22Rv1 (cell line): ENCODE measurements at regions not wholly inside any gene's neighbourhood (a gene's known extent, or its start where the extent isn't known, plus 50 kb on each side); places are given as distances from the start of the nearest gene placed in this dataset.

Experiments
- H3K27ac ChIP-seq: fragments of 450-650 bp; 2 replicates; pipeline ENCODE4 v1.5.1; 2017
- ZFX ChIP-seq: fragments of 450-650 bp; IDR thresholded peaks from 2 replicates; pipeline ENCODE4 v1.6.1; 2017; ENCODE audit warnings: antibody characterized with exemption, borderline replicate concordance
- TF ChIP-seq, protein P1 (sequence below): fragments of 450-650 bp; IDR thresholded peaks from 2 replicates; pipeline ENCODE4 v1.5.1; 2017; ENCODE audit warnings: mild to moderate bottlenecking

DNA sequence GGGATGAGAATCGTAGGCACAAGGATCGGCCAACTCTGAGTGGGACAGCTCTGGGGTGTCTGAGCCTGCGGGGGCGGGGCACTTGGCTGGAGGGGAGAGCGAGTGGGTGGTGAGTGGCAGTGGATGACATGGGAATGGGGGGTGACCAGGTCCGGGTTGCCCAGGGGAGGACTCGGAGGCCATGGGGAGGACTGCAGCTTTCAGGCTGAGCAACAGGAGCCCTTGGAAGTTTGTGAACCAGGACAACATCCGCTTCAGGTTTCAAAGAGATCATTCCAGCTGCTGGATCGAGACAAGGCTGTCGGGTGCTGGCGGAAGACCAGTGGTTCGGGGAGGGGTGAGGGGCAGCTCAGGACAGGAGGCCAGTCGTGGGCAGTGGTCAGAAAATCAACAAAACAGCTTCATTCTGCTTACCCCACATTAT is 124.4 kb upstream of the IRF2BP2 start:
- TF ChIP-seq, protein P1, sequence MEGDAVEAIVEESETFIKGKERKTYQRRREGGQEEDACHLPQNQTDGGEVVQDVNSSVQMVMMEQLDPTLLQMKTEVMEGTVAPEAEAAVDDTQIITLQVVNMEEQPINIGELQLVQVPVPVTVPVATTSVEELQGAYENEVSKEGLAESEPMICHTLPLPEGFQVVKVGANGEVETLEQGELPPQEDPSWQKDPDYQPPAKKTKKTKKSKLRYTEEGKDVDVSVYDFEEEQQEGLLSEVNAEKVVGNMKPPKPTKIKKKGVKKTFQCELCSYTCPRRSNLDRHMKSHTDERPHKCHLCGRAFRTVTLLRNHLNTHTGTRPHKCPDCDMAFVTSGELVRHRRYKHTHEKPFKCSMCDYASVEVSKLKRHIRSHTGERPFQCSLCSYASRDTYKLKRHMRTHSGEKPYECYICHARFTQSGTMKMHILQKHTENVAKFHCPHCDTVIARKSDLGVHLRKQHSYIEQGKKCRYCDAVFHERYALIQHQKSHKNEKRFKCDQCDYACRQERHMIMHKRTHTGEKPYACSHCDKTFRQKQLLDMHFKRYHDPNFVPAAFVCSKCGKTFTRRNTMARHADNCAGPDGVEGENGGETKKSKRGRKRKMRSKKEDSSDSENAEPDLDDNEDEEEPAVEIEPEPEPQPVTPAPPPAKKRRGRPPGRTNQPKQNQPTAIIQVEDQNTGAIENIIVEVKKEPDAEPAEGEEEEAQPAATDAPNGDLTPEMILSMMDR = no peak
- no peak overlapping the region for H3K27ac ChIP-seq

DNA sequence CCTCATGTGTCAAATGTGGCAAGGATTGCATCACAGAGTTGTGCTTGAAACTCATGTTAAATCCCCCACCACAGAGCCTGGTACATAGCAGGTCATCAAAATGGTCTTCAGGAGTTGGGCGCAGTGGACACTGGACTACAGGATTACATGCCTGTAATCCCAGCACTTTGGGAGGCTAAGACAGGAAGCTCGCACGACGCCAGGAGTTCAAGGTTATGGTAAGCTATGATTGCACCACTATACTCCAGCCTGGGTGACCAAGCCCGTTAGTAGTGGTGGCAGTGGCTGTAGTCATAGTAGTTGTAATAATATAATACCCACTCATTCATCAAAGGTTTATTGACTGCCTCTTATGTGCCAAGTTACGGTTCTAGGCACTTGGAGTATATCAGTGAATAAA is 123.4 kb upstream of the IRF2BP2 start:
- TF ChIP-seq ZFX = no peak
- TF ChIP-seq, protein P1 = no peak
- no peak overlapping the region for H3K27ac ChIP-seq

DNA sequence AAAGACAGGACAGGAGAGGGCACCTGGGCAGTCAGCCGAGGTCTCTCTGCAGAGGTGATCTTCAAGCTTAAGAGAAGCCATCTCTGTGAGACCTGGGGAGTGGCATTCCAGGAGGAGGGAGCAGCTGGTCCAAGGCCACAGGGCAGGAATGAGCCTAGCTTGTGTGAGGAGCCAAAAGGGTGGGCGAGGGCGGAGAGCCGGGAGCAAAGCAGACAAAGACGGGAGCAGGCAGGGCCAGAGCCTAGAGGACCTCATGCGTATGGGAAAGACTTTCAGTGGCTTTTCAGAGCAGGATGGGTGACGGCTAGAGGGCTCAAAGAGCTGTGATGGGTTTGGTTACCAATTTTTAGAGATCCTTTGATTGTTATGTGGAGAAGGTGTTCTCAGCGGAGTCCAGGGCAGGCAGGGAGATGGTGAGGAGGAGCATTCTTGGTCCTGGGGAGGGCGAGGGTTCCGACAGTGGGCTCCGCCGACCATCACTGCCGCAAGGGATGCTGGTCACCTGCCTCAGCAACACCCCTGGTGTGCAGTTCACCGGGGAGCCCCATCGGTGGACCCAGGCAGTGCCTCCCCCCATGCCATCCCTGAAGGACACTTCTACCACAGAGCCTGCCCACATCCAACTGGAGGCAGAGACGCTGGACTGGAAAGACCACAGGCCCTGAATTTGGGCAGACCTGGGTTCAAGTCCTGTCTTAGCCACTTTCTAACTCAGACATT is 122.9 kb upstream of the IRF2BP2 start:
- TF ChIP-seq, protein P1 = no peak
- TF ChIP-seq ZFX = no peak
- H3K27ac ChIP-seq = no peak overlapping the region

DNA sequence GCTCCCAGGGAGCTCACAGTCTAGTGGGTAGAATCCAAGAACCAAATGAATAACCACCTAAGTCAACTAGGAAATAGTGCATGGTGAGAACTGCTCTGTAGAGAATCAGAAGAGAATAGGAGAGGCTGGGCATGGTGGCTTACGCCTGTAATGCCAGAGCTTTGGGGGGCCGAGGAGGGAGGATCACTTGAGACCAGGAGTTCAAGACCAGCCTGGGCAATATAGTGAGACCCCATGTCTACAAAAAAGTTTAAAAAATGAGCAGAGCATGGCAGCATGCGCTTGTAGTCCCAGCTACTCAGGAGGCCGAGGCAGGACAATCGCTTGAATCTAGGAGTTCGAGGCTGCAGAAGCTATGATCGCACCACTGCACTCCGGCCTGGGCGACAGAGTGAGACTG is 122.3 kb upstream of the IRF2BP2 start:
- TF ChIP-seq ZFX = no peak
- TF ChIP-seq, protein P1 = no peak
- H3K27ac ChIP-seq = no peak overlapping the region

DNA sequence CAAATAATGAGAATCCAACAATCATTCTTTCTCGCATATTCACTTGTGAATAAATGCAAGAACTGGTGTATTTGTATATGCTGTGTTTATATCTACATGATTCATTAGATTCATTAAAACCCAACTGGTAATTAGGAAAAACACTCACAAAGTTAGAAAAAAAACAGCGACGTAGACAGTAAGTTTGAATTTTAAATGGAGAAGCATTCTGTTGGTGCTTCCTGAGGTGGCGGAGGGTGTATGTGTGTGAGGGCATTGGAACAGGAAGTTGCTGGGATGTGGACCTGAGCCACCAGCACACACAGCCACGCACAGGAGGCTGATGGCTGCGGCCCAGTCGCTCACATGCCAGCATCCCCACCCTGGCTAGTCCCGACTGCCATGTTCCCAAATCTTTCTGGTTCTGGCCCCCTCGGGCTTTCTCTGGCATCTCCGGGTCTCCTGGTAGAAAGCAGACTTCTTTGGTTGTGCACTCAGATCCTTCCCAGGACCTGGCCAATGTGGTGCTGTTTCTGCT is 121.6 kb upstream of the IRF2BP2 start:
- H3K27ac ChIP-seq = no peak overlapping the region
- no peak for TF ChIP-seq ZFX
- TF ChIP-seq, protein P1 = no peak

DNA sequence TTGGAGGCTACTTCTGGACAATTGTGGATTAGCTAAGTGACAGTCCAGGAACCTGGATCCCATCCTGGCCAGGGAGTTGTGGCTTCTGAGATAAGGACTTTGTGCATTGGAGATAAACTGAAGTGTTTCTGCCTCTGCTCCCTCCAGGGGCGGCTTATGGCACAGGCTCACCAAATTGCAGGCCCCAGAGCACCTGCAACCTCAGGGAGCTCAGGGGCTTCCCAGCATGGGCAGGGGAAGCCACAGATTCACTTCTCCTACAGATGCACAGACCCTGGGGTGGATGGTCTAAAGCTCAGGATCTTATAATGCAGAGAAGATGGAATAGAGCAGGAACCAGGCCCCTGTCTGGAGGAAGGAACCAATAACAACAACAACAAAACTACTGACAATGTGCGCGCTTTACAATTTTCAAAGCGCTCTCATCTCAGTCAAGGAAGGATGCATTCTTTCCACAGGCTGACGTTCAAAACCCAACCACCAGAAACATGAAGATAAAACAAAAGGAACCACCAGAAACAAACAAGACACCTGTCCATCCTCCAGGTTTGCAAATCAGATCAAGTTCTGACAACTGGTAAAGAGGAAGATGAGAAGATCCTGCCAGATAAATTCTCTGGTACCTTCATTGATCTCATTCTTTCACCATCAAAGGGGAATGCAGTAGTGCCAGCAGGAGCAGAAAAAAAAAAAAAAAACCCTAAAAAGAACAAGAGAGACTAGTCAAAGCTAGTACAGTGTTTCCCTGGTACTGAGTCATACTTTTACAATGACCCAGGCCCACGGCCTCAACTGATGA is 121.0 kb upstream of the IRF2BP2 start:
- TF ChIP-seq, protein P1 = no peak
- TF ChIP-seq ZFX = no peak
- no peak overlapping the region for H3K27ac ChIP-seq

DNA sequence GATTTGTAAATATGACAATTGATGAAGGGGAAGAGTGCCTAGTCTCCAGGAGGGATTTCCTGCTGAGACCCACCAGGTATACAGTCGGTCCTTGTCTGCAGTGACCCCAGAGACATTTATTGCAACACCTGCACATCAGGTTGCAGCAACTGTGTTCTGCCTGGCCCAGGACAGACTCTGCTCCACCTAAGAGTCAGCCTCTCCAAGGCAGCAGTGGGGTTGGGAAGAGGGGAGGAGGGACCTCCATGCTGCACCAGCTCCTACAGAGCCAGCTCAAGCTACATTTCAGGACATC is 120.4 kb upstream of the IRF2BP2 start:
- H3K27ac ChIP-seq = no peak overlapping the region
- no peak for TF ChIP-seq ZFX
- TF ChIP-seq, protein P1 = no peak
